ENCODE measurements at regions not wholly inside any gene's neighbourhood (a gene's known extent, or its start where the extent isn't known, plus 50 kb on each side); places are given as distances from the start of the nearest gene placed in this dataset.

DNA sequence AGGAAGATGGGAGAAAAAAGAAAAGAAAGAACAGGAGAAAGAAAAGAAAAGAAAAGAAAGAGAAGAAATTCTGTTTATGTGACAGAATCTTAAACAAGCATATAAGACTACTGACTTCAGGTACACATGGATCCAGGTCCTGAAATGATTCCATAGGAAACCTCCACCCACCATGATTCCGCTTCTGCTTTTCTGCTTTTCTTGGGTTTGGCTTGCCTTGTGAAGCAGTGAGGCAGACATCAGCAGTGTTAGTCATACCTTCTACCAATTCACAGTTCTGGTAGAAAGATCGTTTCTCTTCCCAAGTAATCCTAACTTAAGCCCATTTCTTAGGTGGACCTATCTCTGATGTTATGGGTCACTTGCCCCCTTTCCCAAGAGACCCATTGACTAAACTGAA, 660.1 kb upstream of the RBFOX1 start:
- no peak for DNase-seq (ENCODE audit: low read depth, low spot score)

DNA sequence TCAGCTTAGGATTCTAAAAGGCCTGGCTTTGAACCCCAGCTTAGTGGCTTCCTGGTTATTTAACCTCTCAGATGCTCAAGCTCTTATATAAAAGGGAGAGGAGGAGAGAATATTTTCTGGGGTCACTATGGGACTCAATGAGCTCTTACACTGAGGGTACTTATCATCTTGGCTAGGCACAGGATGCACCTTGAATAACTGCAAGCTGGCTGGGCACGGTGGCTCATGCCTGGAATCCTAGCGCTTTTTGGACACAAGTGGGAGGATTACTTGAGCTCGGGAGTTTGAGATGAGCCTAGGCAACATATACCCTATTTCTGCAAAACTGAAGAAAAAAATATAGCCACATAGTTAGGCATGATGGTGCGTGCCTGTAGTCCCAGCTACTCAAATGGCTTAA, 665.3 kb upstream of the RBFOX1 start:
- DNase-seq (ENCODE audit: low read depth, low spot score) = no peak

DNA sequence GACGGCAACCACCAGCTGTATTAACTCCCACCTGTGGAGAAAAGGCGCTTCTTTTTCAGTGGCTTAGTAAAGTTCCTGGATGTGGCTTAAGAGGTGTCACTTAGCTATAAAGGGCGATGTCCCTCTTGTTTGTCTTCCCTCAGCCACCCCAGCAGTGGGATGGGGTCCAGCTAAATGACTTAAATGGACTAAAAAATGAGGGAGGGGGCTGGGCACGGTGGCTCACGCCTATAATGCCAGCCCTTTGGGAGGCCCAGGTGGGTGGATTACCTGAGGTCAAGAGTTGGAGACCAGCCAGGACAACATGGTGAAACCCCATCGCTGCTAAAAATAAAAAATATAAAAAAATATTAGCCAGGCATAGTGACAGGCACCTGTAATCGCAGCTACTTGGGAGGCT, 667.5 kb upstream of the RBFOX1 start:
- DNase-seq (ENCODE audit: low read depth, low spot score) = no peak

- no peak for DNase-seq (ENCODE audit: low read depth, low spot score)
These were observed 669.0 kb upstream of the RBFOX1 start for GRCh38 chr16:6663668-6664067.

DNA sequence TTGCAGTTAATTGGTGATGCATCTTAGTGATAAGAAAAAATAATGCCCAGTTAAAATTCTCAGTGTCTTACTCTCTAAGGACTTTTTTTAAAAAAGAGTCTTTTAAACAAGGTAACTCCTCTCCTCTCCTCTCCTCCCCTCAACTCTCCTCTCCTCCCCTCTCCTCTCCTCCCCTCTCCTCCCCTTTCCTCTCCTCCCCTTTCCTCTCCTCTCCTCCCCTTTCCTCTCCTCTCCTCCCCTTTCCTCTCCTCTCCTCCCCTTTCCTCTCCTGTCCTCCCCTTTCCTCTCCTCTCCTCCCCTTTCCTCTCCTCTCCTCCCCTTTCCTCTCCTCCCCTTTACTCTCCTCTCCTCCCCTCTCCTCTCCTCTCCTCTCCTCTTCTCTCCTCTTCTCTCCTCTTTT, 675.9 kb upstream of the RBFOX1 start:
- DNase-seq (ENCODE audit: low read depth, low spot score) = no peak

DNA sequence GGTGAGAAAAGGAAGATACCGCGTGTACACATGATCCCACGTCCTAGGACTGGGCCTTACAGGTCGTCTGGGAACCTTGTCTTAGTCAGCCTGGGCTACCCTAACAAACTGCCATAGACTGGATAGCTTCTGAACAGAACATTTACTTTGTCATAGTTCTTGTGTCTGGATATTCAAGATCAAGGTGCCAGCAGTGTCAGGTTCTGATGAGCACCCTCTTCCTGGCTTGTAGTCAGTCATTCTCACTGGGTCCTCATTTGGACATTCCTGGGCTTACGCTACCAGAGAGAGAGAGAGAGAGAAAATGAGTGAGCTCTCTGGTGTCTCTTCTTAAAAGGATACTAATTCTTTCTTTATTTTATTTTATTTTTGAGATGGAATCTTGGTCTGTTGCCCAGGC, 685.8 kb upstream of the RBFOX1 start:
- DNase-seq (ENCODE audit: low read depth, low spot score) = no peak

- DNase-seq (ENCODE audit: low read depth, low spot score) = no peak
These were observed 686.7 kb upstream of the RBFOX1 start for GRCh38 chr16:6645768-6646568.

DNA sequence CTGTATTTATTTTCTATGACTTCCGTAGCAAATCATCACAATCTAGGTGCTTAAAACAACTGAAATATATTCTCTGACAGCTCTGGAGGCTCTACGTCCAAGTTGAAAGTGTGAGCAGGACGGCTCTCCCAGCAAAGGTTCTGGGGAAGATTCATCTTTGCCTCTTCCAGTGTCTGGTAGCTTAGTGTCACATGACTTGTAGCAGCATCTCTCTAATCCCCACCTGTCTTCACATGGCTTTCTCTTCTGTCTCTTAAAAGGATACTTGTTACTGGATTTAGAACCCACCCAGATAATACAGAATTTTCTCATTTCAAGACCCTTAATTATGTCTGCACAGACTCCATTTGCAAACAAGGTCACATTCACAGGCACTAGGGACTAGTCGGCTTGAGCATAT, 687.7 kb upstream of the RBFOX1 start:
- no peak for DNase-seq (ENCODE audit: low read depth, low spot score)

- peak; percentile 20 for DNase-seq (ENCODE audit: low read depth, low spot score)
These were observed 689.5 kb upstream of the RBFOX1 start for GRCh38 chr16:6643080-6643686.

DNA sequence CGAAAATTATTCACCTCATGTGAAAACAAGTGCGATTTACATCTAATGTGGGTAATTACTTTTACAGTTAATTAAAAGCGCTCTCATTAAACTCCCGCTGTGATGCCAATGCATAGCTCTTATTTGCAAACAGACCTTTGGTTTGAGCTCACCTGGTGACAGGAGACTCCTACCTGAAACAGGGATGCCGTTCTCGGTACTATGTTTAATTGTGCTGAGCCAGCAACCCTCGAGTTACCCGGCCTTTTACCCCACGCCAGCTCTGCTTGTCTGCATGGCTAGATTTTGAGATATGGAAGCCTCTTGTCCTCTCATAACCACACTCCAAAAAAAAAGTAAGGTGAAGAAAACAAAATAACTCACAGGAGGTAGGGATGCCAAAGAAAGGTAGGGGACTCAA, 690.4 kb upstream of the RBFOX1 start:
- DNase-seq (ENCODE audit: low read depth, low spot score) = no peak

DNA sequence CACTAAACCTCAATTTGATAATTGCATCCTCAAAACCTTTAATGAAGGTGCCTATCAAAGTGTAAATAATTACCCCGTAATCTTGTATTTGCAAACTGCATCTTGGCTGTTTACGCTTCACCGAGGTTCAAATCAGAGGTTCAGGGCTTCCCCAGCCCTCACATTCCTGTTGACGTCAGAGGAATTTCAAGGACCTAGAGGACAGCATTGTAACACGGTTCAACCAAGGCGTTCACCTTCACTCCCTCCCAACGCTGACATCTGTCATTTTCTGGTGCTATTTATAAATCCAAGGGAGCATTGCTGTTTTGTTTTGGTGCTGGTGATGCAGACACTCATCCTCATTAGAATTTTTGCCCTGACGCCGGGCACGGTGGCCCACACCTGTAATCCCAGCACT, 691.6 kb upstream of the RBFOX1 start:
- DNase-seq (ENCODE audit: low read depth, low spot score) = no peak

- DNase-seq (ENCODE audit: low read depth, low spot score) = no peak
These were observed 696.2 kb upstream of the RBFOX1 start for GRCh38 chr16:6636457-6636856.

GRCh38 chr16:6634151-6634550, 698.5 kb upstream of the RBFOX1 start:
- no peak for DNase-seq (ENCODE audit: low read depth, low spot score)

DNA sequence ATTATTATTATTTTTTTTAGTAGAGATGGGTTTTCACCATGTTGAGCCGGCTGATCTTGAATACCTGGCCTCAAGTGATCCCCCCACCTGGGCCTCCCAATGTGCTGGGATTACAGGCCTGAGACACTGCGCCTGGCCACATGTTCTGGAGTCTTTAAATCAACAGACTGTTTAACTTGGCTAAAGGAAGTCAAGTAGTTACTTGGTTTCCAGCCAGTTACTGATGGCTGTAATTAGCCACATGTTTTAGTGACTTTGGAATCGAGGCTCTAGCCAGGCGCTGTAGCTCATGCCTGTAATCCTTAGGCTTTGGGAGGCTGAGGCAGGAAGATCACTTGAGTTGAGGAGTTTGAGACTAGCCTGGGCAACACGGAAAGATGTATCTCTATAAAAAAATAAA, 699.2 kb upstream of the RBFOX1 start:
- DNase-seq (ENCODE audit: low read depth, low spot score) = no peak

DNA sequence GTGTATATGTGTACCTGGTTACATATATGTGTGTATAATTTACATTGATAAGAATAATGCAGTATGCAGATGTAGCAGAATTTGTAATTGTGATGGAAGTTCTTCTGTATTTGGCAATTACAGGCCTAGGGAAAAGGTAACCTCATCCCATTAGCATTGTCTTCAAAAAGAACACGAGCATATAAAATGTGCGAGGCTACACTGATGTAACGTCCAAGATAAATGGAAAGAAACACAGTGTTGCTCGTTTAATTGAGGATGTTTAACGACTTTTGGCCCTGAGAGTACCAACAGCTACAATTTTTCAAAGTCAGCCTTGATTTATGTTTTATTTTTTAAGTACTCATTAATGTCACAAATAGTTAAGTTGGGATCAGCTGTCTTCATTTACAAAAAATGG, 703.5 kb upstream of the RBFOX1 start:
- no peak for DNase-seq (ENCODE audit: low read depth, low spot score)

- DNase-seq (ENCODE audit: low read depth, low spot score) = no peak
These were observed 707.0 kb upstream of the RBFOX1 start for GRCh38 chr16:6625606-6626005.

GRCh38 chr16:6618874-6619273, 713.8 kb upstream of the RBFOX1 start:
- DNase-seq (ENCODE audit: low read depth, low spot score) = no peak

- DNase-seq (ENCODE audit: low read depth, low spot score) = no peak
These were observed 715.9 kb upstream of the RBFOX1 start for GRCh38 chr16:6616746-6617145.

- DNase-seq (ENCODE audit: low read depth, low spot score) = no peak
These were observed 717.0 kb upstream of the RBFOX1 start for GRCh38 chr16:6615636-6616035.

DNA sequence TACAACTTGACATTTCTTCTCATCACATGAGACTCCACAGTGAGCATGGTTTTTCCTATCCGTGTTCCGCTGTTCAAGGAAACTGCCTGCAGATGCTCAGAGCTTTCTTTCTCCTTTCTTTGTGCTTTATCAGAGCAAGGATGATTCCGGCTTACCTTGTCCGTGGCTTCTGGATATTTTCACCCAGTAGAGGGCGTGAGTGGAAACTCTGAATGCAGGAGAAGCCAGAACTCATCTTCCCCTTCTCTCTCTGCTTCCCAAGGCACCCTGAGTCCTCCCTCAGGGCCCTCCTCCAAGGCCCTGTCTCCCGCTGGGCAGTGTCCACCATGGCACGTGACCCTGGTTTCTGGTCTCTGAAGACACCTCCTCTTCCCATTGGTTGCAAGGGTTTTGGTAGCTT, 721.1 kb upstream of the RBFOX1 start:
- no peak for DNase-seq (ENCODE audit: low read depth, low spot score)

DNA sequence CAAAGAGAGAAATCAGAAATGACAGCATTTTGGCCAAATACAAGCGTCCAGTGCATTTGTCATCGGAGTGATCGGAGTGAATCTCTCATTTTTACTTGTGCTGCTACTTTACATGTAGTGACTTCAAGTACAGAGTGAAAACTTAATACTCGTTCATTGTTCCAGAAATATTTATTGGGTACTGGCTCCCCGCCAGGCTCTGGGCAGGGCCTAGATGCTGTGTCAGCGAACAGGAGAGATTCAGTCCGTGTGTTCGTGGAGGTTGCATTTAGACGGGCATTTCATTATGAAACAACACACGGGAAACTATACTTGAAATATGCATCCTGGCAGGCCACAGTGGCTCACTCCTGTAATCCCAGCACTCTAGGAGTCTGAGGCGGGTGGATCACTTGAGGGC, 727.2 kb upstream of the RBFOX1 start:
- no peak for DNase-seq (ENCODE audit: low read depth, low spot score)

DNA sequence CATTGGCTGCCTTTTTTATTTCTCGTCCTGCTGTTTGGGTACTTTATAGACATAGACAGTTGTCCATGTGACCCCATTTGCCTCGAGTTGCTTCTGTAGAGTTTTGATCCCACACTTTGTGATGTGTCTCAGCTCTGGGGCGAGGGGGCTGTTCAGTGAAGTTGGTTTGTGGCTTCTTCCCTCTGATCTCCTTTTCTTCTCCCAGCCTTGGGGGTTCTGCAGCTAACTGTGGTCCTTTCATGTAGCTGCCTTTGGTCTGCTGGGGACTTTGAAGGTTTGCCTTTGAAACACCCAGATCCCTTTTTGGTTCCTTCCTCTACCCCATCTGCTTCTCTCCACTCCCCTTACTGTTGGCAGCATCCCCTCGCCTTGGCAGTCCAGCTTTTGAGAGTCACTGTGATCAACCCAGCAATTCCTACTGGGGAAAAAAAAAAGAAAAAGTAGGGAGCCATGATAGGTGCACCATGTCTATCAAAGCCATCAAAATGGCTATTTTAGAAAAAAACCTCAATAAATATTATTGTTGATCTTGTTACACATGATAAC, 728.8 kb upstream of the RBFOX1 start:
- DNase-seq (ENCODE audit: low read depth, low spot score) = no peak

- DNase-seq (ENCODE audit: low read depth, low spot score) = no peak
These were observed 730.2 kb upstream of the RBFOX1 start for GRCh38 chr16:6602405-6602804.

Measured in smooth muscle cell of the brain vasculature (primary cell).